ENCODE measurements at regions not wholly inside any gene's neighbourhood (a gene's known extent, or its start where the extent isn't known, plus 50 kb on each side); places are given as distances from the start of the nearest gene placed in this dataset.

- DNase-seq (no peak), ATAC-seq (no peak)
- Mint-ChIP-seq H3K36me3 (no peaks in the 10 kb centered on the region), H3K4me1 (no peaks in the 10 kb centered on the region), H3K9me3 (peaks cover 0 to 8% of the 10 kb centered on the region in 2 donors), H3K27ac (no peak overlapping the region), H3K27me3 (ENCODE audit: low read depth in 2 of 2) (peaks cover 0 to 2% of the 10 kb centered on the region in 2 donors), H3K4me3 (no peak overlapping the region)
- intact Hi-C loops (cut with micrococcal nuclease) = no loop called here
- Histone ChIP-seq H3K27me3 (ENCODE audit: control insufficient read depth, insufficient read depth, low read length) (no peaks in the 10 kb centered on the region), H3K9me3 (ENCODE audit: control insufficient read depth, insufficient read depth, low read length) (no peaks in the 10 kb centered on the region), H3K36me3 (ENCODE audit: control insufficient read depth, insufficient read depth, low read length) (no peaks in the 10 kb centered on the region), H3K27ac (ENCODE audit: low read length) (no peak overlapping the region), H3K4me3 (ENCODE audit: low read length) (no peak overlapping the region), H3K4me1 (ENCODE audit: control insufficient read depth, insufficient read depth, low read length) (no peaks in the 10 kb centered on the region)
- TF ChIP-seq, protein P1, sequence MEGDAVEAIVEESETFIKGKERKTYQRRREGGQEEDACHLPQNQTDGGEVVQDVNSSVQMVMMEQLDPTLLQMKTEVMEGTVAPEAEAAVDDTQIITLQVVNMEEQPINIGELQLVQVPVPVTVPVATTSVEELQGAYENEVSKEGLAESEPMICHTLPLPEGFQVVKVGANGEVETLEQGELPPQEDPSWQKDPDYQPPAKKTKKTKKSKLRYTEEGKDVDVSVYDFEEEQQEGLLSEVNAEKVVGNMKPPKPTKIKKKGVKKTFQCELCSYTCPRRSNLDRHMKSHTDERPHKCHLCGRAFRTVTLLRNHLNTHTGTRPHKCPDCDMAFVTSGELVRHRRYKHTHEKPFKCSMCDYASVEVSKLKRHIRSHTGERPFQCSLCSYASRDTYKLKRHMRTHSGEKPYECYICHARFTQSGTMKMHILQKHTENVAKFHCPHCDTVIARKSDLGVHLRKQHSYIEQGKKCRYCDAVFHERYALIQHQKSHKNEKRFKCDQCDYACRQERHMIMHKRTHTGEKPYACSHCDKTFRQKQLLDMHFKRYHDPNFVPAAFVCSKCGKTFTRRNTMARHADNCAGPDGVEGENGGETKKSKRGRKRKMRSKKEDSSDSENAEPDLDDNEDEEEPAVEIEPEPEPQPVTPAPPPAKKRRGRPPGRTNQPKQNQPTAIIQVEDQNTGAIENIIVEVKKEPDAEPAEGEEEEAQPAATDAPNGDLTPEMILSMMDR (IDR thresholded peaks at IDR 0.05) = no peak
- 74% methylated on average over 3 of the region's 4 CpGs for WGBS (ENCODE audit: insufficient coverage)
Measured at GRCh38 chr9:75410405-75410804, 322.1 kb downstream of the OSTF1 start.

DNA sequence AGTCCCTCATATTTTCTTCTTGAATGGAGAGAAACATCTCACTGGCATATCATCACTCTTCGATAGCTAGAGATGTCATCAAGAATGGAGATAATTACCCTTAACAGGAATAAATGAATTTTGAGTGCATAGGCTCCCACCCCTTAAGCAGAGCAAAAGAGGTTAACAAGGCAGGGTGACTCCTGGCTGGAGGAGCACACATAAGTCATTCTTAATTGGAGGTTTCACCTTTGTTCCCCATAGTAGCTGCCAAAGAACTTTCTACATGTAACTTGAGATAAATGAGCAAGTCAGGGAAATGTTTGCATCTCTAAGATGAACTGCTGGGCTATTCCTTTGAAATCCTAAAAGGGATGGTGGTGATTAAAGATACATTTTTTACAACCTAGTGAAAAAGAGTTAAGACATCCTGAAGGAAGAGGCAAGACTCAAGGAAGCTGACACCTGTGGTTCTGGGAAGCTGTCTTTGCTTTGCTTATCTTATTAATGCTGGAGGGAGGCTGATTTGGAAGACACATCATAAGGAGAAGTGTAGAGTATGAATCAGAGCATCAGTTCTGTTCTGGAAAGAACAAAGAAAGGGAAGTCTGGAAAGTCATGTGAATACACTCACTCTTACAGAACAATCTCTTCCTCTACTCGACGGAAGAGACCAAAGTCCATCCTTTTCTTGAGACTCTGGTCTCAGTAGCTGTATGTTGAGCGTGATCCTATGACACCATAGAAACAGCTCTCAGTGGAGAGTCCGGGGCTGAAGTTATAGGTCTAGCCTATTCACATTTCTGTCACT, 326.3 kb downstream of the OSTF1 start:
- H3K27ac ChIP-seq (ENCODE audit: low read length) = no peak overlapping the region
- Mint-ChIP-seq H3K4me1 (no peaks in the 10 kb centered on the region), H3K27me3 (ENCODE audit: low read depth in 2 of 2) (peaks cover 0 to 2% of the 10 kb centered on the region in 2 donors), H3K4me3 (no peak overlapping the region), H3K27ac (no peak overlapping the region), H3K9me3 (peaks cover 0 to 3% of the 10 kb centered on the region in 2 donors), H3K36me3 (no peaks in the 10 kb centered on the region)
- TF ChIP-seq, protein P1 (IDR thresholded peaks at IDR 0.05) = no peak
- 73% methylated on average over 5 of the region's 5 CpGs for WGBS (ENCODE audit: insufficient coverage)
- H3K27me3 ChIP-seq (ENCODE audit: control insufficient read depth, insufficient read depth, low read length) = no peaks in the 10 kb centered on the region
- no peaks in the 10 kb centered on the region for H3K4me1 ChIP-seq (ENCODE audit: control insufficient read depth, insufficient read depth, low read length)
- ATAC-seq = no peak
- intact Hi-C loops (cut with micrococcal nuclease) = no loop called here
- H3K36me3 ChIP-seq (ENCODE audit: control insufficient read depth, insufficient read depth, low read length) = no peaks in the 10 kb centered on the region
- H3K4me3 ChIP-seq (ENCODE audit: low read length) = no peak overlapping the region
- DNase-seq = no peak
- H3K9me3 ChIP-seq (ENCODE audit: control insufficient read depth, insufficient read depth, low read length) = no peaks in the 10 kb centered on the region

DNA sequence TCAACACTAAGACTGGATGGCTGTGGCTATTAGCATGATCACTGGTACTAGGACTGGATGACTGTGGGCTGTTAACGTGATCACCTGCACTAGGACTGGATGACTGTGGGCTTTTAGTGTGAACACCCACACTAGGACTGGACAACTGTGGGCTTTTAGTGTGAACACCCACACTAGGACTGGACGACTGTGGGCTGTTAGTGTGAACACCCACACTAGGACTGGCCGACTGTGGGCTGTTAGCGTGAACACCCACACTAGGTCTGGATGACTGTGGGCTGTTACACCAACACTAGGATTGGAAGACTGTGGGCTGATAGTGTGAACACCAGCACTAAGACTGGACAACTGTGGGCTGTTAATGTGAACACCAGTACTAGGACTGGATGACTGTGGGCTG, 329.2 kb downstream of the OSTF1 start:
- DNase-seq (no peak), ATAC-seq (no peak)
- no peaks in the 10 kb centered on the region for H3K36me3 ChIP-seq (ENCODE audit: control insufficient read depth, insufficient read depth, low read length)
- no peak overlapping the region for H3K27ac ChIP-seq (ENCODE audit: low read length)
- no peaks in the 10 kb centered on the region for H3K4me1 Mint-ChIP-seq
- no peaks in the 10 kb centered on the region for H3K36me3 Mint-ChIP-seq
- no peaks in the 10 kb centered on the region for H3K9me3 ChIP-seq (ENCODE audit: control insufficient read depth, insufficient read depth, low read length)
- H3K27me3 Mint-ChIP-seq (ENCODE audit: low read depth in 2 of 2) = peaks cover 0 to 2% of the 10 kb centered on the region in 2 donors
- H3K4me1 ChIP-seq (ENCODE audit: control insufficient read depth, insufficient read depth, low read length) = no peaks in the 10 kb centered on the region
- H3K4me3 Mint-ChIP-seq = no peak overlapping the region
- H3K27ac Mint-ChIP-seq = no peak overlapping the region
- WGBS (ENCODE audit: insufficient coverage) = 90% methylated on average over 4 of the region's 4 CpGs
- peaks cover 0 to 5% of the 10 kb centered on the region in 2 donors for H3K9me3 Mint-ChIP-seq
- no peaks in the 10 kb centered on the region for H3K27me3 ChIP-seq (ENCODE audit: control insufficient read depth, insufficient read depth, low read length)
- TF ChIP-seq, protein P1 (IDR thresholded peaks at IDR 0.05) = no peak
- H3K4me3 ChIP-seq (ENCODE audit: low read length) = no peak overlapping the region
- intact Hi-C loops (cut with micrococcal nuclease) = no loop called here

GRCh38 chr9:75418518-75418917, 330.2 kb downstream of the OSTF1 start:
- intact Hi-C loops (cut with micrococcal nuclease) = no loop called here
- Mint-ChIP-seq H3K4me1 (no peaks in the 10 kb centered on the region), H3K4me3 (no peak overlapping the region)

More at GRCh38 chr9:75418518-75418917, 330.2 kb downstream of the OSTF1 start:
- 71% methylated on average over 2 of the region's 2 CpGs for WGBS (ENCODE audit: insufficient coverage)
- Histone ChIP-seq H3K9me3 (ENCODE audit: control insufficient read depth, insufficient read depth, low read length) (no peaks in the 10 kb centered on the region), H3K27ac (ENCODE audit: low read length) (no peak overlapping the region), H3K4me3 (ENCODE audit: low read length) (no peak overlapping the region), H3K36me3 (ENCODE audit: control insufficient read depth, insufficient read depth, low read length) (no peaks in the 10 kb centered on the region), H3K4me1 (ENCODE audit: control insufficient read depth, insufficient read depth, low read length) (no peaks in the 10 kb centered on the region), H3K27me3 (ENCODE audit: control insufficient read depth, insufficient read depth, low read length) (no peaks in the 10 kb centered on the region)
- Mint-ChIP-seq H3K27me3 (ENCODE audit: low read depth in 2 of 2) (peaks cover 0 to 2% of the 10 kb centered on the region in 2 donors), H3K36me3 (no peaks in the 10 kb centered on the region), H3K27ac (no peak overlapping the region), H3K9me3 (peaks cover 0 to 5% of the 10 kb centered on the region in 2 donors)
- TF ChIP-seq, protein P1 (IDR thresholded peaks at IDR 0.05) = no peak
- DNase-seq (no peak), ATAC-seq (no peak)

Measured in natural killer cell (primary cell).